Sigmoid colon (tissue), 4 donors: ENCODE measurements at regions not wholly inside any gene's neighbourhood (a gene's known extent, or its start where the extent isn't known, plus 50 kb on each side); places are given as distances from the start of the nearest gene placed in this dataset.

ENCODE experiments used
- CTCF ChIP-seq, 4 experiments: fragments of 450-650 bp in 3 of 4; fragments of 200-600 bp in 1 of 4; IDR thresholded peaks; one replicate each; pipeline ENCODE4 v1.5.1; 2016 to 2019; ENCODE audit warnings: antibody characterized with exemption in 4 of 4, mild to moderate bottlenecking in 3 of 4, moderate library complexity in 2 of 4
- EP300 ChIP-seq, 4 donors: sonication (generic); formaldehyde crosslinking; IDR thresholded peaks; one replicate each; pipeline ENCODE4 v1.6.1; 2017; ENCODE audit warnings: antibody characterized with exemption in 4 of 4
- POLR2A ChIP-seq, 2 donors: fragments of 450-650 bp; IDR thresholded peaks; one replicate each; pipeline ENCODE4 v1.6.1; 2016; ENCODE audit warnings: antibody characterized with exemption in 2 of 2, mild to moderate bottlenecking in 2 of 2, moderate library complexity in 2 of 2
- POLR2AphosphoS5 ChIP-seq, 4 donors: sonication (generic); formaldehyde crosslinking; IDR thresholded peaks; one replicate each; pipeline ENCODE4 v1.6.1; 2017; ENCODE audit warnings: antibody characterized with exemption in 4 of 4

DNA sequence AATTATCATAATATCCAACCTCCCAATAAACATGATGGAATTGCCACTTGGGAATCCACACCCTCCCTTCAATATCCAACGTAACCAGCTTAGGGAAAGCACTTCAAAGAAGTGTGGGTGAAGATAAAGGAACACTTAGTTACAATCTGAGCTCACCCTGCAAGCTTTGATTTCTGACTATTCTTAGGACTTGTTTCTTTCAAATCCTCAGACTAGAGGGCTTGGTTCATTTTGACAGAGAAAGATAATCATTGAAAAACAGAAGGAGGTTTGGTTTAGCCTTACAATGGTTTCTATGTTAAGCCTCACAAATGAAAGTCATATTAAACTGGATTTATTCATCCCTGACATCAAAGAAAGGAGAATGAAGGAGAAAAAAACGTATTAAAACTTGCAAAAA is 57.9 kb upstream of the SYT13 start:
- TF ChIP-seq CTCF (IDR thresholded peaks at IDR 0.05): no peak
- no peak for TF ChIP-seq POLR2AphosphoS5 (IDR thresholded peaks at IDR 0.05)
- no peak for TF ChIP-seq EP300 (IDR thresholded peaks at IDR 0.05)
- TF ChIP-seq POLR2A (IDR thresholded peaks at IDR 0.05): no peak
